ENCODE measurements at regions not wholly inside any gene's neighbourhood (a gene's known extent, or its start where the extent isn't known, plus 50 kb on each side); places are given as distances from the start of the nearest gene placed in this dataset.

- Histone ChIP-seq H3K9ac (ENCODE audit: low read depth in 1 of 2, low read length in 2 of 2) (no peak overlapping the region), H3K9me3 (ENCODE audit: control insufficient read depth in 4 of 4, low read length in 3 of 4) (no peaks in the 10 kb centered on the region), H3K27ac (ENCODE audit: low read depth in 1 of 2, low read length in 2 of 2) (no peak overlapping the region), H3K27me3 (ENCODE audit: control insufficient read depth in 4 of 4, insufficient read depth in 4 of 4, low read length in 3 of 4) (no peaks in the 10 kb centered on the region), H3K4me3 (ENCODE audit: low read depth in 1 of 3, low read length in 3 of 3) (no peak overlapping the region), H3K36me3 (ENCODE audit: control insufficient read depth in 4 of 4, insufficient read depth in 3 of 4, low read depth in 1 of 4, low read length in 3 of 4) (no peaks in the 10 kb centered on the region), H3K4me1 (ENCODE audit: control insufficient read depth in 4 of 4, insufficient read depth in 4 of 4, low read length in 3 of 4) (no peaks in the 10 kb centered on the region)
- no peak for TF ChIP-seq REST (IDR thresholded peaks at IDR 0.05)
- TF ChIP-seq JUND (IDR thresholded peaks at IDR 0.05): no peak
- no peak for TF ChIP-seq ZBTB33 (IDR thresholded peaks at IDR 0.05)
- TF ChIP-seq CTCF (IDR thresholded peaks at IDR 0.05; ENCODE audit: low read depth, low read length, missing input control): no peak
- TF ChIP-seq FOXA1 (IDR thresholded peaks at IDR 0.05): no peak
- no peak for TF ChIP-seq HNF4G (IDR thresholded peaks at IDR 0.05)
- TF ChIP-seq MAX (IDR thresholded peaks at IDR 0.05): no peak
- no peak for TF ChIP-seq NR2F2 (IDR thresholded peaks at IDR 0.05)
- no peak for TF ChIP-seq RXRA (IDR thresholded peaks at IDR 0.05)
- TF ChIP-seq EGR1 (IDR thresholded peaks at IDR 0.05; ENCODE audit: low read depth in 2 of 2): no peak
- TF ChIP-seq GABPA (IDR thresholded peaks at IDR 0.05 in 1 of 2, conservative IDR thresholded peaks at IDR 0.05 in 1 of 2): no peak
- TF ChIP-seq RAD21 (IDR thresholded peaks at IDR 0.05): no peak
- no peak for TF ChIP-seq SP1 (IDR thresholded peaks at IDR 0.05)
- no peak for DNase-seq (ENCODE audit: low spot score)
- 64% methylated on average over 4 of the region's 4 CpGs for WGBS
These were observed 229.7 kb downstream of the MAT2B start for GRCh38 chr5:163735069-163735468.

- H3K4me1 ChIP-seq (ENCODE audit: control insufficient read depth in 4 of 4, insufficient read depth in 4 of 4, low read length in 3 of 4): no peaks in the 10 kb centered on the region
- H3K27me3 ChIP-seq (ENCODE audit: control insufficient read depth in 4 of 4, insufficient read depth in 4 of 4, low read length in 3 of 4): no peaks in the 10 kb centered on the region
- no peak for DNase-seq (ENCODE audit: low spot score)
- H3K9me3 ChIP-seq (ENCODE audit: control insufficient read depth in 4 of 4, low read length in 3 of 4): no peaks in the 10 kb centered on the region
- no peaks in the 10 kb centered on the region for H3K36me3 ChIP-seq (ENCODE audit: control insufficient read depth in 4 of 4, insufficient read depth in 3 of 4, low read depth in 1 of 4, low read length in 3 of 4)
- H3K4me3 ChIP-seq (ENCODE audit: low read depth in 1 of 3, low read length in 3 of 3): no peak overlapping the region
- H3K27ac ChIP-seq (ENCODE audit: low read depth in 1 of 2, low read length in 2 of 2): no peak overlapping the region
- 57% methylated on average over 2 of the region's 2 CpGs for WGBS
- H3K9ac ChIP-seq (ENCODE audit: low read depth in 1 of 2, low read length in 2 of 2): no peak overlapping the region
- TF ChIP-seq YY1 (IDR thresholded peaks at IDR 0.05) (no peak), TAF1 (conservative IDR thresholded peaks at IDR 0.05) (no peak), JUND (IDR thresholded peaks at IDR 0.05) (no peak), GABPA (IDR thresholded peaks at IDR 0.05 in 1 of 2, conservative IDR thresholded peaks at IDR 0.05 in 1 of 2) (no peak), HNF4A (conservative IDR thresholded peaks at IDR 0.05) (no peak), ZBTB33 (IDR thresholded peaks at IDR 0.05) (no peak)
These were observed 242.2 kb downstream of the MAT2B start for GRCh38 chr5:163747586-163747985.

All from liver (tissue), 8 donors.